H1 (cell line): ENCODE measurements at regions not wholly inside any gene's neighbourhood (a gene's known extent, or its start where the extent isn't known, plus 50 kb on each side); places are given as distances from the start of the nearest gene placed in this dataset.

Experiments used
- CTCF ChIA-PET: fragments of 300-600 bp; sonication (Branson Sonifier 250); formaldehyde crosslinking; loops from one replicate; lab custom pipeline; 2021; ENCODE audit not compliant: partially characterized antibody; lab: Charles Lee
- POLR2A ChIA-PET: fragments of 300-600 bp; sonication (Branson Sonifier 250); formaldehyde crosslinking; loops from one replicate; lab custom pipeline; 2021; ENCODE audit warnings: inconsistent platforms; ENCODE audit not compliant: partially characterized antibody; lab: Charles Lee
- DNase-seq, 2 experiments: peaks; one replicate each; pipeline versions ENCODE4 v3.0.0 to v3.0.0-alpha.2; 2010 to 2022; ENCODE audit warnings: low spot score in 2 of 2, low read depth in 1 of 2, mixed read lengths in 1 of 2
- FAIRE-seq: peaks from 2 replicates; lab custom pipeline; 2011; peaks lifted over from hg19 to GRCh38; lab: Jason Lieb, UNC
- H2AFZ ChIP-seq: 2 replicates; pipeline ENCODE4 v1.8.1; 2012; ENCODE audit warnings: low read length, inconsistent platforms
- H2AK5ac ChIP-seq: 2 replicates; pipeline ENCODE4 v1.6.1; 2013; ENCODE audit warnings: low read depth, low read length
- H2BK120ac ChIP-seq: replicated peaks from 2 replicates; pipeline ENCODE3; 2013; ENCODE audit warnings: low read depth, low read length, inconsistent platforms
- H2BK12ac ChIP-seq: 2 replicates; pipeline ENCODE4 v1.6.1; 2013; ENCODE audit warnings: low read depth, low read length
- H2BK15ac ChIP-seq: 2 replicates; pipeline ENCODE4 v1.6.1; 2013; ENCODE audit warnings: low read length
- H2BK20ac ChIP-seq: 2 replicates; pipeline ENCODE4 v1.6.1; 2013; ENCODE audit warnings: low read length
- H2BK5ac ChIP-seq: 2 replicates; pipeline ENCODE4 v1.6.1; 2013; ENCODE audit warnings: low read depth, low read length
- H3K14ac ChIP-seq: 2 replicates; pipeline ENCODE4 v1.6.1; 2013; ENCODE audit warnings: inconsistent platforms; ENCODE audit not compliant: insufficient read length
- H3K18ac ChIP-seq: 2 replicates; pipeline ENCODE4 v1.6.1; 2013; ENCODE audit warnings: low read length; ENCODE audit errors: extremely low read depth
- H3K23ac ChIP-seq: 2 replicates; pipeline ENCODE4 v1.6.1; 2013; ENCODE audit warnings: inconsistent platforms; ENCODE audit not compliant: insufficient read length
- H3K23me2 ChIP-seq: 2 replicates; pipeline ENCODE4 v1.6.1; 2013; ENCODE audit warnings: low read depth, low read length
- H3K27ac ChIP-seq: 2 replicates; pipeline ENCODE4 v1.6.1; 2011; ENCODE audit warnings: low read depth, low read length, inconsistent platforms
- H3K27me3 ChIP-seq, 4 experiments: replicated peaks in 1 of 4; 1 replicate in 1 of 4; 2 replicates in 3 of 4; pipeline versions ENCODE4 v1.6.1 to v1.8.1; 2011 to 2013; ENCODE audit warnings: low read length in 3 of 4, mild to moderate bottlenecking in 3 of 4, inconsistent platforms in 2 of 4, mixed read lengths in 2 of 4, moderate library complexity in 1 of 4; ENCODE audit not compliant: control insufficient read depth in 3 of 4, insufficient read depth in 3 of 4; ENCODE audit errors: extremely low read depth in 1 of 4
- H3K36me3 ChIP-seq, 4 experiments: 2 replicates each; pipeline versions ENCODE4 v1.6.1 to v1.8.1; 2011 to 2013; ENCODE audit warnings: mild to moderate bottlenecking in 4 of 4, low read length in 3 of 4, moderate library complexity in 2 of 4, control low read depth in 1 of 4, inconsistent platforms in 1 of 4; ENCODE audit not compliant: insufficient read depth in 4 of 4, control insufficient read depth in 2 of 4
- H3K4ac ChIP-seq: replicated peaks from 2 replicates; pipeline ENCODE3; 2013; ENCODE audit warnings: low read length, low read depth, mixed read lengths, inconsistent platforms; ENCODE audit not compliant: insufficient read length
- H3K4me1 ChIP-seq, 4 experiments: replicated peaks in 1 of 4; 1 replicate in 1 of 4; 2 replicates in 3 of 4; pipeline versions ENCODE4 v1.6.1 to v1.8.1; 2011 to 2013; ENCODE audit warnings: low read length in 3 of 4, inconsistent platforms in 2 of 4, mixed read lengths in 1 of 4; ENCODE audit not compliant: insufficient read depth in 4 of 4, control insufficient read depth in 3 of 4
- H3K4me2 ChIP-seq, 2 experiments: 2 replicates each; pipeline versions ENCODE4 v1.6.1 to v1.8.1; 2011 to 2013; ENCODE audit warnings: low read depth in 2 of 2, low read length in 2 of 2, control low read depth in 1 of 2, inconsistent platforms in 1 of 2, mild to moderate bottlenecking in 1 of 2; ENCODE audit not compliant: insufficient read depth in 1 of 2
- H3K4me3 ChIP-seq, 4 experiments: fragments of 200-600, 300-600 bp in 1 of 4; sonication (generic), shearing (Covaris generic), sonication (Bioruptor Twin) in 1 of 4; 2 replicates each; pipeline versions ENCODE4 v1.5.1 to v1.8.1; 2011 to 2016; ENCODE audit warnings: low read length in 4 of 4, low read depth in 3 of 4, control low read depth in 2 of 4, inconsistent platforms in 2 of 4, mild to moderate bottlenecking in 2 of 4, mixed read lengths in 1 of 4, moderate library complexity in 1 of 4; ENCODE audit not compliant: insufficient read depth in 2 of 4; ENCODE audit errors: extremely low read depth in 1 of 4
- H3K56ac ChIP-seq: replicated peaks from 2 replicates; pipeline ENCODE3; 2013; ENCODE audit warnings: low read depth, mild to moderate bottlenecking, mixed read lengths, low read length, inconsistent platforms; ENCODE audit not compliant: insufficient read length
- H3K79me1 ChIP-seq: 2 replicates; pipeline ENCODE4 v1.6.1; 2013; ENCODE audit warnings: low read depth, low read length, control low read depth
- H3K79me2 ChIP-seq, 2 experiments: 2 replicates each; pipeline versions ENCODE4 v1.6.1 to v1.8.1; 2012 to 2013; ENCODE audit warnings: low read length in 2 of 2, mild to moderate bottlenecking in 2 of 2, inconsistent platforms in 1 of 2; ENCODE audit not compliant: insufficient read depth in 2 of 2, control insufficient read depth in 1 of 2
- H3K9ac ChIP-seq, 4 experiments: replicated peaks in 1 of 4; 1 replicate in 1 of 4; 2 replicates in 3 of 4; pipeline versions ENCODE4 v1.6.1 to v1.8.1; 2011 to 2013; ENCODE audit warnings: low read depth in 3 of 4, low read length in 3 of 4, control low read depth in 2 of 4, mild to moderate bottlenecking in 2 of 4, moderate library complexity in 2 of 4, inconsistent platforms in 1 of 4; ENCODE audit errors: extremely low read depth in 1 of 4
- H3K9me3 ChIP-seq, 2 experiments: 2 replicates each; pipeline versions ENCODE4 v1.6.1 to v1.8.1; 2012 to 2013; ENCODE audit warnings: mild to moderate bottlenecking in 2 of 2, moderate library complexity in 2 of 2, control low read depth in 1 of 2, inconsistent platforms in 1 of 2, low read depth in 1 of 2, low read length in 1 of 2, mixed read lengths in 1 of 2; ENCODE audit not compliant: insufficient read depth in 2 of 2
- H4K20me1 ChIP-seq, 2 experiments: replicated peaks in 1 of 2; 2 replicates each; pipeline versions ENCODE3 to v1.8.1; 2011 to 2013; ENCODE audit warnings: inconsistent platforms in 2 of 2, low read length in 2 of 2, mild to moderate bottlenecking in 1 of 2; ENCODE audit not compliant: insufficient read depth in 2 of 2, control insufficient read depth in 1 of 2
- H4K5ac ChIP-seq: 2 replicates; pipeline ENCODE4 v1.6.1; 2013; ENCODE audit warnings: low read length, low read depth, mixed read lengths, inconsistent platforms; ENCODE audit not compliant: insufficient read length
- H4K8ac ChIP-seq: 2 replicates; pipeline ENCODE4 v1.8.0; 2013; ENCODE audit warnings: mild to moderate bottlenecking, moderate library complexity, low read length, inconsistent platforms; ENCODE audit not compliant: insufficient read depth; ENCODE audit errors: extremely low read depth
- H4K91ac ChIP-seq: replicated peaks from 2 replicates; pipeline ENCODE3; 2013; ENCODE audit warnings: low read length, mixed read lengths, inconsistent platforms; ENCODE audit not compliant: insufficient read length
- HDAC6 ChIP-seq: IDR thresholded peaks from one replicate; pipeline ENCODE4 v1.7.1; 2012; ENCODE audit warnings: low read depth, mild to moderate bottlenecking, inconsistent platforms, low read length, moderate library complexity
- RAD21 ChIP-seq, 2 experiments: IDR thresholded peaks in 1 of 2; conservative IDR thresholded peaks in 1 of 2; 2 replicates each; pipeline ENCODE4 v1.6.1; 2011; ENCODE audit warnings: low read depth in 2 of 2, low read length in 2 of 2, improper control_type of control experiment in 1 of 2, inconsistent platforms in 1 of 2, mild to moderate bottlenecking in 1 of 2, moderate library complexity in 1 of 2
- SP2 ChIP-seq: IDR thresholded peaks from 2 replicates; pipeline ENCODE4 v1.6.1; 2012; ENCODE audit warnings: mild to moderate bottlenecking, low read length, inconsistent platforms
- ZNF274 ChIP-seq: IDR thresholded peaks from 2 replicates; pipeline ENCODE4 v1.7.0; 2012; ENCODE audit warnings: low read length, borderline replicate concordance; ENCODE audit errors: extremely low read depth
- TF ChIP-seq, protein P1 (sequence below): IDR thresholded peaks from 2 replicates; pipeline ENCODE4 v1.6.1; 2011; ENCODE audit warnings: low read depth, mild to moderate bottlenecking, low read length; ENCODE audit not compliant: insufficient read depth

DNA sequence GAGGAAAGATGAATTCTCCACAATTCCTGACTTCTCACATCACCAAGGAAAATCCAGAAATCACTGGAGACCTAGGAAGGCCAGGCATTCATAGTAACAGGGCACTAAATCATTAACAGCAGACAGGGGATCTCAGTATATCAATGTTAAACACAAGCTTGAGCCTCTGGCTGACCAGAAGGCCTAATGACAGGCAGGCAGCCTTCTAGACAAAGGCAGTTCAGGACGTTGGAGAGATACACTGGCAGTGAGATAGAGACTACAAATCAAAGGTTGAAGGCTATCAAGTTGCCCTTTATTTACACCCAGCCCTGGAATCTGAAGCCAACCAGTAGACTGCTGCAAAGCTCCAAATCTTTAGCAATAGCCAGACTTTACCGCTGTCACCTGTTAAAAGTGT lies 422.8 kb upstream of the CCL2 start (continued):
- TF ChIP-seq HDAC6 = no peak

DNA sequence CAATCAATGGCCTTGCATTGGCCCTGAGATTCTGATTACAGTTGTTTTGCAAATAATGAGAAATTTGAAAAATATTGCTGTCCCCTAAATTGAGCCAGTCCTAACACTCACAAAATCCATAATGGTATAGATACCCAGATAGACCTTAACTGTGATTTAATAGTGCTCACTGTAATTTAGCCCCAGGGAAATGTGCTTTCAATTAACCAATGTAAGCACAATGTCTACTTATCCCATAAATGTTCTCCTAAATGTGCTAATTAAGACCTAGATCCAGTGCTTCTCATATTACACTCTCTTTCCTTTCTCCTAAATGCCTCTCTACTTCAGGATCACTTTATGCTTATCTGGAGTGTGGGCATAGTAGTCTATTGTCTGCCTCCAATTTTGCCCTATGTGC lies 417.8 kb upstream of the CCL2 start:
- Histone ChIP-seq H3K79me2 (no peaks in the 10 kb centered on the region), H2BK120ac (no peak overlapping the region), H3K23me2 (no peaks in the 10 kb centered on the region; the same call in 1 of the 2 replicates), H3K9me3 (no peaks in the 10 kb centered on the region), H2BK5ac (no peak overlapping the region), H4K20me1 (no peaks in the 10 kb centered on the region), H2BK12ac (no peak overlapping the region), H3K23ac (no peak overlapping the region), H3K79me1 (no peaks in the 10 kb centered on the region), H3K56ac (no peak overlapping the region), H3K4ac (no peak overlapping the region), H3K4me3 (no peak overlapping the region), H3K27me3 (no peaks in the 10 kb centered on the region), H2BK20ac (no peak overlapping the region), H2AFZ (no peak overlapping the region), H3K18ac (no peak overlapping the region), H3K36me3 (no peaks in the 10 kb centered on the region), H2AK5ac (no peak overlapping the region), H3K14ac (no peak overlapping the region), H3K27ac (no peak overlapping the region), H2BK15ac (no peak overlapping the region), H3K9ac (no peak overlapping the region), H4K91ac (no peak overlapping the region), H4K8ac (no peak overlapping the region), H3K4me1 (no peaks in the 10 kb centered on the region), H4K5ac (no peak overlapping the region), H3K4me2 (no peak overlapping the region)
- DNase-seq = no peak
- no peak for FAIRE-seq
- POLR2A ChIA-PET = no interaction called here
- TF ChIP-seq RAD21 (IDR thresholded peaks at IDR 0.05 in 1 of 2, conservative IDR thresholded peaks at IDR 0.05 in 1 of 2; ENCODE audit: low read depth in 2 of 2, low read length in 2 of 2) (no peak), ZNF274 (no peak), SP2 (no peak)
- TF ChIP-seq, protein P1, sequence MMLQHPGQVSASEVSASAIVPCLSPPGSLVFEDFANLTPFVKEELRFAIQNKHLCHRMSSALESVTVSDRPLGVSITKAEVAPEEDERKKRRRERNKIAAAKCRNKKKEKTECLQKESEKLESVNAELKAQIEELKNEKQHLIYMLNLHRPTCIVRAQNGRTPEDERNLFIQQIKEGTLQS = no peak
- CTCF ChIA-PET = no interaction called here
